GM23338 (cell line): ENCODE measurements at regions not wholly inside any gene's neighbourhood (a gene's known extent, or its start where the extent isn't known, plus 50 kb on each side); places are given as distances from the start of the nearest gene placed in this dataset.

ENCODE experiments used
- ATAC-seq: fragments of 200-7000 bp; cut with Tn5 transposase; 3 replicates; pipeline ENCODE4 v1.9.1; 2020
- DNase-seq: peaks from one replicate; pipeline ENCODE4 v3.0.0-alpha.2; 2015; ENCODE audit warnings: low spot score
- H2AFZ ChIP-seq: fragments of 200-600 bp; sonication (generic); 2 replicates; pipeline ENCODE4 v1.8.0; 2016; ENCODE audit warnings: antibody characterized with exemption, mild to moderate bottlenecking, moderate library complexity
- H3F3A ChIP-seq: fragments of 200-600 bp; sonication (generic); replicated peaks from 2 replicates; pipeline ENCODE4 v1.8.0; 2017; ENCODE audit warnings: antibody characterized with exemption, mixed run types, low read depth
- H3K27ac ChIP-seq: fragments of 200-600 bp; sonication (generic); 2 replicates; pipeline ENCODE4 v1.6.1; 2016; ENCODE audit warnings: low read depth
- H3K27me3 ChIP-seq: fragments of 200-600 bp; sonication (generic); 2 replicates; pipeline ENCODE4 v1.8.0; 2016; ENCODE audit warnings: mild to moderate bottlenecking, mixed run types, moderate library complexity; ENCODE audit not compliant: insufficient read depth
- H3K36me3 ChIP-seq: fragments of 200-600 bp; sonication (generic); 2 replicates; pipeline ENCODE4 v1.8.0; 2016; ENCODE audit warnings: mild to moderate bottlenecking; ENCODE audit not compliant: insufficient read depth
- H3K4me1 ChIP-seq: fragments of 200-600 bp; sonication (generic); 2 replicates; pipeline ENCODE4 v1.8.0; 2016; ENCODE audit warnings: mild to moderate bottlenecking, moderate library complexity; ENCODE audit not compliant: insufficient read depth
- H3K4me2 ChIP-seq: fragments of 200-600 bp; sonication (generic); 2 replicates; pipeline ENCODE4 v1.7.1; 2017; ENCODE audit warnings: mixed run types
- H3K4me3 ChIP-seq: fragments of 200-600 bp; sonication (generic); 2 replicates; pipeline ENCODE4 v1.6.1; 2016; ENCODE audit warnings: mixed run types
- H3K79me2 ChIP-seq: fragments of 200-600 bp; sonication (generic); replicated peaks from 2 replicates; pipeline ENCODE4 v1.8.0; 2017; ENCODE audit warnings: mild to moderate bottlenecking; ENCODE audit not compliant: insufficient read depth
- H3K9me2 ChIP-seq: fragments of 200-600 bp; sonication (generic); 2 replicates; pipeline ENCODE4 v1.8.0; 2017; ENCODE audit not compliant: insufficient read depth
- H4K20me1 ChIP-seq: fragments of 200-600 bp; sonication (generic); replicated peaks from 2 replicates; pipeline ENCODE4 v1.8.0; 2017; ENCODE audit warnings: mild to moderate bottlenecking; ENCODE audit not compliant: insufficient read depth
- H3K27ac Mint-ChIP-seq: 2 replicates; pipeline ENCODE4 v1.8.0; 2020; ENCODE audit warnings: inconsistent platforms, mild to moderate bottlenecking, moderate library complexity, mixed read lengths
- H3K27me3 Mint-ChIP-seq: 3 replicates; pipeline ENCODE4 v1.8.0; 2022; ENCODE audit warnings: low read depth, mild to moderate bottlenecking, moderate library complexity, mixed read lengths, inconsistent platforms; ENCODE audit not compliant: insufficient read depth, poor library complexity
- H3K36me3 Mint-ChIP-seq: 3 replicates; pipeline ENCODE4 v1.8.0; 2021; ENCODE audit warnings: low read depth, mild to moderate bottlenecking, inconsistent platforms, moderate library complexity, mixed read lengths
- H3K4me1 Mint-ChIP-seq: 3 replicates; pipeline ENCODE4 v1.8.0; 2020; ENCODE audit warnings: mild to moderate bottlenecking, inconsistent platforms, mixed read lengths
- H3K4me3 Mint-ChIP-seq: 3 replicates; pipeline ENCODE4 v1.8.0; 2021; ENCODE audit warnings: moderate library complexity, mild to moderate bottlenecking, inconsistent platforms, mixed read lengths
- H3K9me3 Mint-ChIP-seq: 3 replicates; pipeline ENCODE4 v1.8.0; 2020; ENCODE audit warnings: moderate library complexity, mild to moderate bottlenecking, inconsistent platforms, mixed read lengths
- EZH2 ChIP-seq: fragments of 200-600 bp; sonication (generic); IDR thresholded peaks from one replicate; pipeline ENCODE4 v1.8.0; 2017; ENCODE audit warnings: antibody characterized with exemption, mild to moderate bottlenecking, low read depth; ENCODE audit not compliant: unreplicated experiment
- EZH2phosphoT487 ChIP-seq: fragments of 200-600 bp; sonication (generic); IDR thresholded peaks from one replicate; pipeline ENCODE4 v1.8.1; 2018; ENCODE audit warnings: antibody characterized with exemption; ENCODE audit not compliant: unreplicated experiment
- NANOG ChIP-seq: IDR thresholded peaks from 2 replicates; pipeline ENCODE4 v1.6.1; 2016; ENCODE audit warnings: antibody characterized with exemption, borderline replicate concordance
- POLR2AphosphoS5 ChIP-seq: IDR thresholded peaks from 2 replicates; pipeline ENCODE4 v1.6.1; 2016; ENCODE audit warnings: antibody characterized with exemption, low read depth
- STAT1 ChIP-seq: IDR thresholded peaks from one replicate; pipeline ENCODE4 v1.6.1; 2016; ENCODE audit warnings: antibody characterized with exemption; ENCODE audit not compliant: unreplicated experiment
- TF ChIP-seq, protein P1 (sequence below): IDR thresholded peaks from one replicate; pipeline ENCODE4 v1.6.1; 2018; ENCODE audit warnings: antibody characterized with exemption; ENCODE audit not compliant: unreplicated experiment
- TF ChIP-seq, protein P2 (sequence below): fragments of 250-450 bp; sonication (Bioruptor Pico); IDR thresholded peaks from 2 replicates; pipeline ENCODE4 v1.5.0; 2020; ENCODE audit warnings: mild to moderate bottlenecking, moderate library complexity
- TF ChIP-seq, protein P3 (sequence below), 2 experiments: fragments of 200-600 bp in 1 of 2; sonication (generic) in 1 of 2; conservative IDR thresholded peaks; 2 replicates each; pipeline versions ENCODE4 v1.5.1 to v1.6.1; 2016 to 2017; ENCODE audit warnings: antibody characterized with exemption in 2 of 2, low read depth in 2 of 2, mild to moderate bottlenecking in 2 of 2, moderate library complexity in 1 of 2

DNA sequence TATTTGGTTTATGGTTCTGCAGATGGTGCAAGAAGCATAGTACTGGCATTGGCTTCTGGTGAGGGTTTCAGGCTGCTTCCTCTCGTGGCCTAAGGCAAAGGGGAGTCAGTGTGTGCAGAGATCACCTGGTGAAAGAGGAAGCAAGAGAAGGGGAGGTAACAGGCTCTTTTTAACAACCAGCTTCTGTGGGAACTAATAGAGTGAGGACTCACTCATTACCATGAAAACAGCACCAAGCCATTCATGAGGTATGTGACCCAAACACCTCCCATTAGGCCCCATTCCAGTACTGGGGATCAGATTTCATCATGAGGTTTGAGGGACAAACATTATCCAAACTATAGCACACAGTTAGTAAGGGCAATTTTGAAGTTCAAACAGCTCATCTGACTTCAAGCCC, 263.5 kb downstream of the TMEM38B start (continued):
- TF ChIP-seq, protein P1, sequence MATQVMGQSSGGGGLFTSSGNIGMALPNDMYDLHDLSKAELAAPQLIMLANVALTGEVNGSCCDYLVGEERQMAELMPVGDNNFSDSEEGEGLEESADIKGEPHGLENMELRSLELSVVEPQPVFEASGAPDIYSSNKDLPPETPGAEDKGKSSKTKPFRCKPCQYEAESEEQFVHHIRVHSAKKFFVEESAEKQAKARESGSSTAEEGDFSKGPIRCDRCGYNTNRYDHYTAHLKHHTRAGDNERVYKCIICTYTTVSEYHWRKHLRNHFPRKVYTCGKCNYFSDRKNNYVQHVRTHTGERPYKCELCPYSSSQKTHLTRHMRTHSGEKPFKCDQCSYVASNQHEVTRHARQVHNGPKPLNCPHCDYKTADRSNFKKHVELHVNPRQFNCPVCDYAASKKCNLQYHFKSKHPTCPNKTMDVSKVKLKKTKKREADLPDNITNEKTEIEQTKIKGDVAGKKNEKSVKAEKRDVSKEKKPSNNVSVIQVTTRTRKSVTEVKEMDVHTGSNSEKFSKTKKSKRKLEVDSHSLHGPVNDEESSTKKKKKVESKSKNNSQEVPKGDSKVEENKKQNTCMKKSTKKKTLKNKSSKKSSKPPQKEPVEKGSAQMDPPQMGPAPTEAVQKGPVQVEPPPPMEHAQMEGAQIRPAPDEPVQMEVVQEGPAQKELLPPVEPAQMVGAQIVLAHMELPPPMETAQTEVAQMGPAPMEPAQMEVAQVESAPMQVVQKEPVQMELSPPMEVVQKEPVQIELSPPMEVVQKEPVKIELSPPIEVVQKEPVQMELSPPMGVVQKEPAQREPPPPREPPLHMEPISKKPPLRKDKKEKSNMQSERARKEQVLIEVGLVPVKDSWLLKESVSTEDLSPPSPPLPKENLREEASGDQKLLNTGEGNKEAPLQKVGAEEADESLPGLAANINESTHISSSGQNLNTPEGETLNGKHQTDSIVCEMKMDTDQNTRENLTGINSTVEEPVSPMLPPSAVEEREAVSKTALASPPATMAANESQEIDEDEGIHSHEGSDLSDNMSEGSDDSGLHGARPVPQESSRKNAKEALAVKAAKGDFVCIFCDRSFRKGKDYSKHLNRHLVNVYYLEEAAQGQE, result no peak
- TF ChIP-seq EZH2, result no peak

DNA sequence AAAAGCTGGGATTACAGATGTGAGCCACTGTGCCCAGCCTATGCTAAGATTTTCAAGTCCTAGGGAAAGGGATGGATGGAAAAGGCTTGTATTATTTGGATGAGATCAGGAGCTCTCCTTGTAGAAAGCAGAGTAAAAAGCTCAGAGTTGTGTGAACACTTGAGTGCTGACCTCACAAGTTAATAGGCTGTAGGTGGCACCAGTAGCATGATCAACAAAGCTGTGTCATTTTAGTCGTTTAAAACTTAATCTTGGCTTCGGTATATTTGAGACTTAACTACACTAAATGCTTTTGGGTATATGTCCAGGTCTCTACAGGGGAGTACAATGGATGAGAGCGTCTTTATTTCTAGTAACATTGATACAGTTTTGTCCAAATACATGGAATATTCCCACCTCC, 264.2 kb downstream of the TMEM38B start:
- TF ChIP-seq EZH2phosphoT487, result no peak
- no peak for TF ChIP-seq POLR2AphosphoS5
- TF ChIP-seq, protein P2, sequence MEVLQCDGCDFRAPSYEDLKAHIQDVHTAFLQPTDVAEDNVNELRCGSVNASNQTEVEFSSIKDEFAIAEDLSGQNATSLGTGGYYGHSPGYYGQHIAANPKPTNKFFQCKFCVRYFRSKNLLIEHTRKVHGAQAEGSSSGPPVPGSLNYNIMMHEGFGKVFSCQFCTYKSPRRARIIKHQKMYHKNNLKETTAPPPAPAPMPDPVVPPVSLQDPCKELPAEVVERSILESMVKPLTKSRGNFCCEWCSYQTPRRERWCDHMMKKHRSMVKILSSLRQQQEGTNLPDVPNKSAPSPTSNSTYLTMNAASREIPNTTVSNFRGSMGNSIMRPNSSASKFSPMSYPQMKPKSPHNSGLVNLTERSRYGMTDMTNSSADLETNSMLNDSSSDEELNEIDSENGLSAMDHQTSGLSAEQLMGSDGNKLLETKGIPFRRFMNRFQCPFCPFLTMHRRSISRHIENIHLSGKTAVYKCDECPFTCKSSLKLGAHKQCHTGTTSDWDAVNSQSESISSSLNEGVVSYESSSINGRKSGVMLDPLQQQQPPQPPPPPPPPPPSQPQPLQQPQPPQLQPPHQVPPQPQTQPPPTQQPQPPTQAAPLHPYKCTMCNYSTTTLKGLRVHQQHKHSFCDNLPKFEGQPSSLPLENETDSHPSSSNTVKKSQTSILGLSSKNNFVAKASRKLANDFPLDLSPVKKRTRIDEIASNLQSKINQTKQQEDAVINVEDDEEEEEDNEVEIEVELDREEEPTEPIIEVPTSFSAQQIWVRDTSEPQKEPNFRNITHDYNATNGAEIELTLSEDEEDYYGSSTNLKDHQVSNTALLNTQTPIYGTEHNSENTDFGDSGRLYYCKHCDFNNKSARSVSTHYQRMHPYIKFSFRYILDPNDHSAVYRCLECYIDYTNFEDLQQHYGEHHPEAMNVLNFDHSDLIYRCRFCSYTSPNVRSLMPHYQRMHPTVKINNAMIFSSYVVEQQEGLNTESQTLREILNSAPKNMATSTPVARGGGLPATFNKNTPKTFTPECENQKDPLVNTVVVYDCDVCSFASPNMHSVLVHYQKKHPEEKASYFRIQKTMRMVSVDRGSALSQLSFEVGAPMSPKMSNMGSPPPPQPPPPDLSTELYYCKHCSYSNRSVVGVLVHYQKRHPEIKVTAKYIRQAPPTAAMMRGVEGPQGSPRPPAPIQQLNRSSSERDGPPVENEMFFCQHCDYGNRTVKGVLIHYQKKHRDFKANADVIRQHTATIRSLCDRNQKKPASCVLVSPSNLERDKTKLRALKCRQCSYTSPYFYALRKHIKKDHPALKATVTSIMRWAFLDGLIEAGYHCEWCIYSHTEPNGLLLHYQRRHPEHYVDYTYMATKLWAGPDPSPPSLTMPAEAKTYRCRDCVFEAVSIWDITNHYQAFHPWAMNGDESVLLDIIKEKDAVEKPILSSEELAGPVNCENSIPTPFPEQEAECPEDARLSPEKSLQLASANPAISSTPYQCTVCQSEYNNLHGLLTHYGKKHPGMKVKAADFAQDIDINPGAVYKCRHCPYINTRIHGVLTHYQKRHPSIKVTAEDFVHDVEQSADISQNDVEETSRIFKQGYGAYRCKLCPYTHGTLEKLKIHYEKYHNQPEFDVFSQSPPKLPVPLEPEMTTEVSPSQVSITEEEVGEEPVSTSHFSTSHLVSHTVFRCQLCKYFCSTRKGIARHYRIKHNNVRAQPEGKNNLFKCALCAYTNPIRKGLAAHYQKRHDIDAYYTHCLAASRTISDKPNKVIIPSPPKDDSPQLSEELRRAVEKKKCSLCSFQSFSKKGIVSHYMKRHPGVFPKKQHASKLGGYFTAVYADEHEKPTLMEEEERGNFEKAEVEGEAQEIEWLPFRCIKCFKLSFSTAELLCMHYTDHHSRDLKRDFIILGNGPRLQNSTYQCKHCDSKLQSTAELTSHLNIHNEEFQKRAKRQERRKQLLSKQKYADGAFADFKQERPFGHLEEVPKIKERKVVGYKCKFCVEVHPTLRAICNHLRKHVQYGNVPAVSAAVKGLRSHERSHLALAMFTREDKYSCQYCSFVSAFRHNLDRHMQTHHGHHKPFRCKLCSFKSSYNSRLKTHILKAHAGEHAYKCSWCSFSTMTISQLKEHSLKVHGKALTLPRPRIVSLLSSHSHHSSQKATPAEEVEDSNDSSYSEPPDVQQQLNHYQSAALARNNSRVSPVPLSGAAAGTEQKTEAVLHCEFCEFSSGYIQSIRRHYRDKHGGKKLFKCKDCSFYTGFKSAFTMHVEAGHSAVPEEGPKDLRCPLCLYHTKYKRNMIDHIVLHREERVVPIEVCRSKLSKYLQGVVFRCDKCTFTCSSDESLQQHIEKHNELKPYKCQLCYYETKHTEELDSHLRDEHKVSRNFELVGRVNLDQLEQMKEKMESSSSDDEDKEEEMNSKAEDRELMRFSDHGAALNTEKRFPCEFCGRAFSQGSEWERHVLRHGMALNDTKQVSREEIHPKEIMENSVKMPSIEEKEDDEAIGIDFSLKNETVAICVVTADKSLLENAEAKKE (CRISPR knock-in tag), result no peak
- TF ChIP-seq, protein P1, result no peak
- TF ChIP-seq, protein P3, sequence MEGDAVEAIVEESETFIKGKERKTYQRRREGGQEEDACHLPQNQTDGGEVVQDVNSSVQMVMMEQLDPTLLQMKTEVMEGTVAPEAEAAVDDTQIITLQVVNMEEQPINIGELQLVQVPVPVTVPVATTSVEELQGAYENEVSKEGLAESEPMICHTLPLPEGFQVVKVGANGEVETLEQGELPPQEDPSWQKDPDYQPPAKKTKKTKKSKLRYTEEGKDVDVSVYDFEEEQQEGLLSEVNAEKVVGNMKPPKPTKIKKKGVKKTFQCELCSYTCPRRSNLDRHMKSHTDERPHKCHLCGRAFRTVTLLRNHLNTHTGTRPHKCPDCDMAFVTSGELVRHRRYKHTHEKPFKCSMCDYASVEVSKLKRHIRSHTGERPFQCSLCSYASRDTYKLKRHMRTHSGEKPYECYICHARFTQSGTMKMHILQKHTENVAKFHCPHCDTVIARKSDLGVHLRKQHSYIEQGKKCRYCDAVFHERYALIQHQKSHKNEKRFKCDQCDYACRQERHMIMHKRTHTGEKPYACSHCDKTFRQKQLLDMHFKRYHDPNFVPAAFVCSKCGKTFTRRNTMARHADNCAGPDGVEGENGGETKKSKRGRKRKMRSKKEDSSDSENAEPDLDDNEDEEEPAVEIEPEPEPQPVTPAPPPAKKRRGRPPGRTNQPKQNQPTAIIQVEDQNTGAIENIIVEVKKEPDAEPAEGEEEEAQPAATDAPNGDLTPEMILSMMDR (conservative IDR thresholded peaks at IDR 0.05; ENCODE audit: low read depth in 2 of 2), result peak in 1 of 2 experiments; percentile 35; a peak in 2 of 4 replicates
- no peak for TF ChIP-seq NANOG
- TF ChIP-seq STAT1, result no peak
- peaks cover 7% of the 10 kb centered on the region; the same call in 1 of the 2 replicates for H3K9me2 ChIP-seq
- no peaks in the 10 kb centered on the region for H3K27me3 ChIP-seq
- DNase-seq (no peak), ATAC-seq (no peak)
- no peaks in the 10 kb centered on the region for H3K79me2 ChIP-seq
- H3K4me1 Mint-ChIP-seq, result peaks cover 41% of the 10 kb centered on the region
- H3K36me3 Mint-ChIP-seq, result no peaks in the 10 kb centered on the region
- no peaks in the 10 kb centered on the region for H3K36me3 ChIP-seq
- peaks cover 2% of the 10 kb centered on the region for H3K27me3 Mint-ChIP-seq
- H3K4me3 Mint-ChIP-seq, result no peak overlapping the region
- no peaks in the 10 kb centered on the region for H3F3A ChIP-seq
- H3K27ac Mint-ChIP-seq, result no peak overlapping the region
- no peak overlapping the region for H2AFZ ChIP-seq
- peaks cover 24% of the 10 kb centered on the region for H3K4me1 ChIP-seq
- no peaks in the 10 kb centered on the region for H3K9me3 Mint-ChIP-seq
- no peak overlapping the region for H3K27ac ChIP-seq
- no peak overlapping the region for H3K4me3 ChIP-seq
- H4K20me1 ChIP-seq, result no peaks in the 10 kb centered on the region
- no peak overlapping the region for H3K4me2 ChIP-seq
